HL-60 (cell line): ENCODE measurements at regions not wholly inside any gene's neighbourhood (a gene's known extent, or its start where the extent isn't known, plus 50 kb on each side); places are given as distances from the start of the nearest gene placed in this dataset.

Source experiments
- DNase-seq, 2 experiments: peaks; one replicate each; pipeline ENCODE4 v3.0.0-alpha.2; 2010 to 2020; ENCODE audit warnings: low read depth in 1 of 2, low spot score in 1 of 2
- H3K27ac ChIP-seq: fragments of 250-450 bp; sonication (Bioruptor Pico); replicated peaks from 2 replicates; pipeline ENCODE4 v1.5.1; 2020; ENCODE audit warnings: mild to moderate bottlenecking, moderate library complexity
- H3K27me3 ChIP-seq: fragments of 250-450 bp; sonication (Bioruptor Pico); 2 replicates; pipeline ENCODE4 v1.5.1; 2021; ENCODE audit warnings: mild to moderate bottlenecking, moderate library complexity; ENCODE audit not compliant: insufficient read depth, poor library complexity, severe bottlenecking
- H3K4me3 ChIP-seq: replicated peaks from 2 replicates; pipeline ENCODE4 v1.5.1; 2011; ENCODE audit warnings: mild to moderate bottlenecking, control low read depth, low read length; ENCODE audit not compliant: insufficient read depth
- GABPA ChIP-seq: IDR thresholded peaks from 2 replicates; pipeline ENCODE4 v1.6.1; 2012; ENCODE audit warnings: low read depth
- POLR2AphosphoS5 ChIP-seq: IDR thresholded peaks from 2 replicates; pipeline ENCODE4 v1.6.1; 2012; ENCODE audit warnings: low read depth
- SPI1 ChIP-seq: IDR thresholded peaks from 2 replicates; pipeline ENCODE4 v1.6.1; 2012; ENCODE audit warnings: low read depth, mild to moderate bottlenecking, borderline replicate concordance
- TF ChIP-seq, protein P1 (sequence below): IDR thresholded peaks from 2 replicates; pipeline ENCODE4 v1.6.1; 2012; ENCODE audit warnings: low read depth; ENCODE audit not compliant: insufficient replicate concordance
- TF ChIP-seq, protein P2 (sequence below): IDR thresholded peaks from one replicate; pipeline ENCODE4 v1.5.1; 2011; ENCODE audit warnings: low read length, control low read depth, inconsistent platforms; ENCODE audit not compliant: insufficient read depth

DNA sequence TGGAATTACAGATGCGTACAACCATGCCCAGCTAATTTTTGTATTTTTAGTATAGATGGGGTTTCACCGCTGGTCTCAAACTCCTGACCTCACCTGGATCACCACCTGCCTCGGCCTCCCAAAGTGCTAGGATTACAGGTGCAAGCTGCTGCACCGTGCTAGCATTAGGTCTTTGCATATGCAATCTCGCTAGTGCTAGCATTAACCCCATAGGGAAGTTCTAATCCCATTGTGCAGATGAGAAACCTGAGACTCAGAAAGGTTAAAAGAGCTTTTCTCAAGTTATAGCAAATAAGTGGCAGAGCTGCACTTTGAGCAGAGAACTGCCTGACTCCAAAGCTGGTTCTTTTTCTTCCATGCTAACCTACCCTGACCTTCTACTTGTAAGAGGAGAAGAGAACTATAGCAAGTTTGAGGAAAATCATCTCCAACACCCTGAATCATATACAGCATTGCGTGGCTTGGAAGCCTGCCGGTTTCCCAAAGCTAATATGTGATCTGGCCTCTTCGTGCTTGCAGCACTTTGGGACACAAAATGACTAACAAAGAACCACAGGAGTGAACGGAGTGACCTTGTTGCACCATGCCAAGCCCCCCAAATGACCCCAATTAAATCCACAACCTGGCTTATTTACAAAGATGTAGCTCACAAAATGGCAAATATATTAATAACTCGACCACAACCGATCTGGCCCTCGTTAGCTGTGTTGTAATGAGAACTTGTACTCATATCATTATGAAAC lies 185.1 kb downstream of the TM2D1 start:
- no peak for DNase-seq
- Histone ChIP-seq H3K27ac (no peak overlapping the region), H3K27me3 (no peaks in the 10 kb centered on the region), H3K4me3 (no peak overlapping the region)
- TF ChIP-seq, protein P1, sequence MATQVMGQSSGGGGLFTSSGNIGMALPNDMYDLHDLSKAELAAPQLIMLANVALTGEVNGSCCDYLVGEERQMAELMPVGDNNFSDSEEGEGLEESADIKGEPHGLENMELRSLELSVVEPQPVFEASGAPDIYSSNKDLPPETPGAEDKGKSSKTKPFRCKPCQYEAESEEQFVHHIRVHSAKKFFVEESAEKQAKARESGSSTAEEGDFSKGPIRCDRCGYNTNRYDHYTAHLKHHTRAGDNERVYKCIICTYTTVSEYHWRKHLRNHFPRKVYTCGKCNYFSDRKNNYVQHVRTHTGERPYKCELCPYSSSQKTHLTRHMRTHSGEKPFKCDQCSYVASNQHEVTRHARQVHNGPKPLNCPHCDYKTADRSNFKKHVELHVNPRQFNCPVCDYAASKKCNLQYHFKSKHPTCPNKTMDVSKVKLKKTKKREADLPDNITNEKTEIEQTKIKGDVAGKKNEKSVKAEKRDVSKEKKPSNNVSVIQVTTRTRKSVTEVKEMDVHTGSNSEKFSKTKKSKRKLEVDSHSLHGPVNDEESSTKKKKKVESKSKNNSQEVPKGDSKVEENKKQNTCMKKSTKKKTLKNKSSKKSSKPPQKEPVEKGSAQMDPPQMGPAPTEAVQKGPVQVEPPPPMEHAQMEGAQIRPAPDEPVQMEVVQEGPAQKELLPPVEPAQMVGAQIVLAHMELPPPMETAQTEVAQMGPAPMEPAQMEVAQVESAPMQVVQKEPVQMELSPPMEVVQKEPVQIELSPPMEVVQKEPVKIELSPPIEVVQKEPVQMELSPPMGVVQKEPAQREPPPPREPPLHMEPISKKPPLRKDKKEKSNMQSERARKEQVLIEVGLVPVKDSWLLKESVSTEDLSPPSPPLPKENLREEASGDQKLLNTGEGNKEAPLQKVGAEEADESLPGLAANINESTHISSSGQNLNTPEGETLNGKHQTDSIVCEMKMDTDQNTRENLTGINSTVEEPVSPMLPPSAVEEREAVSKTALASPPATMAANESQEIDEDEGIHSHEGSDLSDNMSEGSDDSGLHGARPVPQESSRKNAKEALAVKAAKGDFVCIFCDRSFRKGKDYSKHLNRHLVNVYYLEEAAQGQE, result no peak
- TF ChIP-seq GABPA, result no peak
- TF ChIP-seq, protein P2, sequence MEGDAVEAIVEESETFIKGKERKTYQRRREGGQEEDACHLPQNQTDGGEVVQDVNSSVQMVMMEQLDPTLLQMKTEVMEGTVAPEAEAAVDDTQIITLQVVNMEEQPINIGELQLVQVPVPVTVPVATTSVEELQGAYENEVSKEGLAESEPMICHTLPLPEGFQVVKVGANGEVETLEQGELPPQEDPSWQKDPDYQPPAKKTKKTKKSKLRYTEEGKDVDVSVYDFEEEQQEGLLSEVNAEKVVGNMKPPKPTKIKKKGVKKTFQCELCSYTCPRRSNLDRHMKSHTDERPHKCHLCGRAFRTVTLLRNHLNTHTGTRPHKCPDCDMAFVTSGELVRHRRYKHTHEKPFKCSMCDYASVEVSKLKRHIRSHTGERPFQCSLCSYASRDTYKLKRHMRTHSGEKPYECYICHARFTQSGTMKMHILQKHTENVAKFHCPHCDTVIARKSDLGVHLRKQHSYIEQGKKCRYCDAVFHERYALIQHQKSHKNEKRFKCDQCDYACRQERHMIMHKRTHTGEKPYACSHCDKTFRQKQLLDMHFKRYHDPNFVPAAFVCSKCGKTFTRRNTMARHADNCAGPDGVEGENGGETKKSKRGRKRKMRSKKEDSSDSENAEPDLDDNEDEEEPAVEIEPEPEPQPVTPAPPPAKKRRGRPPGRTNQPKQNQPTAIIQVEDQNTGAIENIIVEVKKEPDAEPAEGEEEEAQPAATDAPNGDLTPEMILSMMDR, result no peak
- no peak for TF ChIP-seq POLR2AphosphoS5
- TF ChIP-seq SPI1, result no peak

DNA sequence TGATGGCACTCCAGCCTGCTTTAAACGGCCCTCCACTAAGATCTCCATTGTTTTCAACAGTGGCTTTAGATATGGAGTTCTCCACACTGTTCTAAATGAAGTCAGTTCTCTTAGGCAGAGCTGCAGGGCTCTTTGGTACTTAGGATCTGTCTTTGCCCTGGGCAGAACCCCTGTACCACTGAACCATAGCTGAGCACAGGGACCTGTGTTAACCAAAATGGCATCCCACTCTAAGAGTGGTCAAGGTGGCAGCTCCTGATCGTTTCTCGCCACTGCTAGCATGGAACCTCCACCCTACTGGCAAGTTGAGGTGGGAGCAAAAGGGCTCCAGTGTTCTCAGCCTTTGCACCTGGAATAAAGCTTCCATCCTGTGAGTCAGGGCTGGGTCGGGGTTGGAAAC lies 186.7 kb downstream of the TM2D1 start:
- no peak for DNase-seq
- H3K27ac ChIP-seq, result no peak overlapping the region
- H3K27me3 ChIP-seq, result no peaks in the 10 kb centered on the region
- TF ChIP-seq SPI1, result no peak
- no peak for TF ChIP-seq GABPA
- TF ChIP-seq, protein P2, result no peak
- TF ChIP-seq, protein P1, result no peak
- no peak for TF ChIP-seq POLR2AphosphoS5
- H3K4me3 ChIP-seq, result no peak overlapping the region

GRCh38 chr1:61536174-61537108 lies 188.5 kb downstream of the TM2D1 start:
- TF ChIP-seq SPI1, result no peak
- TF ChIP-seq, protein P1, result no peak
- TF ChIP-seq, protein P2, result no peak
- TF ChIP-seq POLR2AphosphoS5, result no peak
- TF ChIP-seq GABPA, result no peak
- H3K4me3 ChIP-seq, result no peak overlapping the region
- no peak overlapping the region for H3K27ac ChIP-seq
- no peak for DNase-seq
- H3K27me3 ChIP-seq, result no peaks in the 10 kb centered on the region
